ENCODE measurements at regions not wholly inside any gene's neighbourhood (a gene's known extent, or its start where the extent isn't known, plus 50 kb on each side); places are given as distances from the start of the nearest gene placed in this dataset.

- Mint-ChIP-seq H3K9me3 (no peaks in the 10 kb centered on the region), H3K4me1 (peaks cover 53% of the 10 kb centered on the region), H3K27ac (peak overlapping the region; percentile 87 to 96 (median 89)), H3K36me3 (ENCODE audit: low read depth) (no peaks in the 10 kb centered on the region), H3K27me3 (ENCODE audit: low read depth) (no peaks in the 10 kb centered on the region), H3K4me3 (no peak overlapping the region)
- no peak for TF ChIP-seq CTCF (IDR thresholded peaks at IDR 0.05; ENCODE audit: unreplicated experiment in 3 of 3)
Observed at GRCh38 chr4:147313108-147313507, 167.8 kb upstream of the EDNRA start.

GRCh38 chr4:147318586-147318985, 162.3 kb upstream of the EDNRA start:
- no peaks in the 10 kb centered on the region for H3K27me3 Mint-ChIP-seq (ENCODE audit: low read depth)
- no peaks in the 10 kb centered on the region for H3K9me3 Mint-ChIP-seq
- H3K27ac Mint-ChIP-seq: peak overlapping the region in 2 of 3 experiments; percentile 50 to 86
- peaks cover 31% of the 10 kb centered on the region for H3K4me1 Mint-ChIP-seq
- TF ChIP-seq CTCF (IDR thresholded peaks at IDR 0.05; ENCODE audit: unreplicated experiment in 3 of 3): no peak
- no peaks in the 10 kb centered on the region for H3K36me3 Mint-ChIP-seq (ENCODE audit: low read depth)
- no peak overlapping the region for H3K4me3 Mint-ChIP-seq

GRCh38 chr4:147325571-147325981, 155.3 kb upstream of the EDNRA start:
- H3K4me3 Mint-ChIP-seq: no peak overlapping the region
- H3K4me1 Mint-ChIP-seq: peaks cover 19% of the 10 kb centered on the region
- H3K27me3 Mint-ChIP-seq (ENCODE audit: low read depth): no peaks in the 10 kb centered on the region
- H3K27ac Mint-ChIP-seq: peak overlapping the region; percentile 89 to 93 (median 90)
- no peaks in the 10 kb centered on the region for H3K9me3 Mint-ChIP-seq
- H3K36me3 Mint-ChIP-seq (ENCODE audit: low read depth): no peaks in the 10 kb centered on the region
- TF ChIP-seq CTCF (IDR thresholded peaks at IDR 0.05; ENCODE audit: unreplicated experiment in 3 of 3): no peak

GRCh38 chr4:147326591-147326990, 154.3 kb upstream of the EDNRA start:
- peak overlapping the region; percentile 83 to 88 (median 87) for H3K27ac Mint-ChIP-seq
- no peaks in the 10 kb centered on the region for H3K36me3 Mint-ChIP-seq (ENCODE audit: low read depth)
- H3K27me3 Mint-ChIP-seq (ENCODE audit: low read depth): no peaks in the 10 kb centered on the region
- no peak overlapping the region for H3K4me3 Mint-ChIP-seq
- H3K4me1 Mint-ChIP-seq: peaks cover 25% of the 10 kb centered on the region
- TF ChIP-seq CTCF (IDR thresholded peaks at IDR 0.05; ENCODE audit: unreplicated experiment in 3 of 3): no peak
- H3K9me3 Mint-ChIP-seq: no peaks in the 10 kb centered on the region

GRCh38 chr4:147327322-147327721, 153.6 kb upstream of the EDNRA start:
- TF ChIP-seq CTCF (IDR thresholded peaks at IDR 0.05; ENCODE audit: unreplicated experiment in 3 of 3): no peak
- Mint-ChIP-seq H3K4me3 (no peak overlapping the region), H3K4me1 (peaks cover 32% of the 10 kb centered on the region), H3K27ac (peak overlapping the region; percentile 83 to 88 (median 87)), H3K36me3 (ENCODE audit: low read depth) (no peaks in the 10 kb centered on the region), H3K9me3 (no peaks in the 10 kb centered on the region), H3K27me3 (ENCODE audit: low read depth) (no peaks in the 10 kb centered on the region)

GRCh38 chr4:147328189-147328588, 152.7 kb upstream of the EDNRA start:
- H3K36me3 Mint-ChIP-seq (ENCODE audit: low read depth): no peaks in the 10 kb centered on the region
- no peak overlapping the region for H3K27ac Mint-ChIP-seq
- no peak for TF ChIP-seq CTCF (IDR thresholded peaks at IDR 0.05; ENCODE audit: unreplicated experiment in 3 of 3)
- H3K4me3 Mint-ChIP-seq: no peak overlapping the region
- peaks cover 37% of the 10 kb centered on the region for H3K4me1 Mint-ChIP-seq
- H3K9me3 Mint-ChIP-seq: no peaks in the 10 kb centered on the region
- H3K27me3 Mint-ChIP-seq (ENCODE audit: low read depth): no peaks in the 10 kb centered on the region

Measured in nephron (organoid).